GM23338 (cell line): ENCODE measurements at regions not wholly inside any gene's neighbourhood (a gene's known extent, or its start where the extent isn't known, plus 50 kb on each side); places are given as distances from the start of the nearest gene placed in this dataset.

Experiments
- ATAC-seq: fragments of 200-7000 bp; cut with Tn5 transposase; 3 replicates; pipeline ENCODE4 v1.9.1; 2020
- DNase-seq: peaks from one replicate; pipeline ENCODE4 v3.0.0-alpha.2; 2015; ENCODE audit warnings: low spot score
- H2AFZ ChIP-seq: fragments of 200-600 bp; sonication (generic); 2 replicates; pipeline ENCODE4 v1.8.0; 2016; ENCODE audit warnings: antibody characterized with exemption, mild to moderate bottlenecking, moderate library complexity
- H3F3A ChIP-seq: fragments of 200-600 bp; sonication (generic); replicated peaks from 2 replicates; pipeline ENCODE4 v1.8.0; 2017; ENCODE audit warnings: antibody characterized with exemption, mixed run types, low read depth
- H3K27ac ChIP-seq: fragments of 200-600 bp; sonication (generic); 2 replicates; pipeline ENCODE4 v1.6.1; 2016; ENCODE audit warnings: low read depth
- H3K27me3 ChIP-seq: fragments of 200-600 bp; sonication (generic); 2 replicates; pipeline ENCODE4 v1.8.0; 2016; ENCODE audit warnings: mild to moderate bottlenecking, mixed run types, moderate library complexity; ENCODE audit not compliant: insufficient read depth
- H3K36me3 ChIP-seq: fragments of 200-600 bp; sonication (generic); 2 replicates; pipeline ENCODE4 v1.8.0; 2016; ENCODE audit warnings: mild to moderate bottlenecking; ENCODE audit not compliant: insufficient read depth
- H3K4me1 ChIP-seq: fragments of 200-600 bp; sonication (generic); 2 replicates; pipeline ENCODE4 v1.8.0; 2016; ENCODE audit warnings: mild to moderate bottlenecking, moderate library complexity; ENCODE audit not compliant: insufficient read depth
- H3K4me2 ChIP-seq: fragments of 200-600 bp; sonication (generic); 2 replicates; pipeline ENCODE4 v1.7.1; 2017; ENCODE audit warnings: mixed run types
- H3K4me3 ChIP-seq: fragments of 200-600 bp; sonication (generic); 2 replicates; pipeline ENCODE4 v1.6.1; 2016; ENCODE audit warnings: mixed run types
- H3K79me2 ChIP-seq: fragments of 200-600 bp; sonication (generic); replicated peaks from 2 replicates; pipeline ENCODE4 v1.8.0; 2017; ENCODE audit warnings: mild to moderate bottlenecking; ENCODE audit not compliant: insufficient read depth
- H3K9me2 ChIP-seq: fragments of 200-600 bp; sonication (generic); 2 replicates; pipeline ENCODE4 v1.8.0; 2017; ENCODE audit not compliant: insufficient read depth
- H4K20me1 ChIP-seq: fragments of 200-600 bp; sonication (generic); replicated peaks from 2 replicates; pipeline ENCODE4 v1.8.0; 2017; ENCODE audit warnings: mild to moderate bottlenecking; ENCODE audit not compliant: insufficient read depth
- H3K27ac Mint-ChIP-seq: 2 replicates; pipeline ENCODE4 v1.8.0; 2020; ENCODE audit warnings: inconsistent platforms, mild to moderate bottlenecking, moderate library complexity, mixed read lengths
- H3K27me3 Mint-ChIP-seq: 3 replicates; pipeline ENCODE4 v1.8.0; 2022; ENCODE audit warnings: low read depth, mild to moderate bottlenecking, moderate library complexity, mixed read lengths, inconsistent platforms; ENCODE audit not compliant: insufficient read depth, poor library complexity
- H3K36me3 Mint-ChIP-seq: 3 replicates; pipeline ENCODE4 v1.8.0; 2021; ENCODE audit warnings: low read depth, mild to moderate bottlenecking, inconsistent platforms, moderate library complexity, mixed read lengths
- H3K4me1 Mint-ChIP-seq: 3 replicates; pipeline ENCODE4 v1.8.0; 2020; ENCODE audit warnings: mild to moderate bottlenecking, inconsistent platforms, mixed read lengths
- H3K4me3 Mint-ChIP-seq: 3 replicates; pipeline ENCODE4 v1.8.0; 2021; ENCODE audit warnings: moderate library complexity, mild to moderate bottlenecking, inconsistent platforms, mixed read lengths
- H3K9me3 Mint-ChIP-seq: 3 replicates; pipeline ENCODE4 v1.8.0; 2020; ENCODE audit warnings: moderate library complexity, mild to moderate bottlenecking, inconsistent platforms, mixed read lengths
- CREB1 ChIP-seq: fragments of 250-450 bp; sonication (Bioruptor Pico); IDR thresholded peaks from 2 replicates; pipeline ENCODE4 v1.5.0; 2020; ENCODE audit warnings: low read depth, mild to moderate bottlenecking, moderate library complexity
- CTCF ChIP-seq, 2 experiments: fragments of 200-600 bp in 1 of 2; sonication (generic) in 1 of 2; conservative IDR thresholded peaks; 2 replicates each; pipeline versions ENCODE4 v1.5.1 to v1.6.1; 2016 to 2017; ENCODE audit warnings: antibody characterized with exemption in 2 of 2, low read depth in 2 of 2, mild to moderate bottlenecking in 2 of 2, moderate library complexity in 1 of 2
- ETS1 ChIP-seq: IDR thresholded peaks from 2 replicates; pipeline ENCODE4 v1.6.1; 2016; ENCODE audit warnings: antibody characterized with exemption
- EZH2 ChIP-seq: fragments of 200-600 bp; sonication (generic); IDR thresholded peaks from one replicate; pipeline ENCODE4 v1.8.0; 2017; ENCODE audit warnings: antibody characterized with exemption, mild to moderate bottlenecking, low read depth; ENCODE audit not compliant: unreplicated experiment
- EZH2phosphoT487 ChIP-seq: fragments of 200-600 bp; sonication (generic); IDR thresholded peaks from one replicate; pipeline ENCODE4 v1.8.1; 2018; ENCODE audit warnings: antibody characterized with exemption; ENCODE audit not compliant: unreplicated experiment
- JUNB ChIP-seq: IDR thresholded peaks from one replicate; pipeline ENCODE4 v1.6.1; 2016; ENCODE audit warnings: antibody characterized with exemption; ENCODE audit not compliant: unreplicated experiment
- NANOG ChIP-seq: IDR thresholded peaks from 2 replicates; pipeline ENCODE4 v1.6.1; 2016; ENCODE audit warnings: antibody characterized with exemption, borderline replicate concordance
- POLR2AphosphoS5 ChIP-seq: IDR thresholded peaks from 2 replicates; pipeline ENCODE4 v1.6.1; 2016; ENCODE audit warnings: antibody characterized with exemption, low read depth
- STAT1 ChIP-seq: IDR thresholded peaks from one replicate; pipeline ENCODE4 v1.6.1; 2016; ENCODE audit warnings: antibody characterized with exemption; ENCODE audit not compliant: unreplicated experiment
- ZNF114 ChIP-seq: fragments of 250-450 bp; sonication (Bioruptor Pico); IDR thresholded peaks from 2 replicates; pipeline ENCODE4 v1.5.0; 2020; ENCODE audit warnings: mild to moderate bottlenecking, moderate library complexity
- ZNF331 ChIP-seq: fragments of 250-450 bp; sonication (Bioruptor Pico); IDR thresholded peaks from 2 replicates; pipeline ENCODE4 v1.5.0; 2020; ENCODE audit warnings: low read depth, mild to moderate bottlenecking, moderate library complexity
- ZNF462 ChIP-seq: fragments of 250-450 bp; sonication (Bioruptor Pico); IDR thresholded peaks from 2 replicates; pipeline ENCODE4 v1.5.0; 2020; ENCODE audit warnings: mild to moderate bottlenecking, moderate library complexity
- TF ChIP-seq, protein P1 (sequence below): IDR thresholded peaks from one replicate; pipeline ENCODE4 v1.6.1; 2018; ENCODE audit warnings: antibody characterized with exemption; ENCODE audit not compliant: unreplicated experiment

DNA sequence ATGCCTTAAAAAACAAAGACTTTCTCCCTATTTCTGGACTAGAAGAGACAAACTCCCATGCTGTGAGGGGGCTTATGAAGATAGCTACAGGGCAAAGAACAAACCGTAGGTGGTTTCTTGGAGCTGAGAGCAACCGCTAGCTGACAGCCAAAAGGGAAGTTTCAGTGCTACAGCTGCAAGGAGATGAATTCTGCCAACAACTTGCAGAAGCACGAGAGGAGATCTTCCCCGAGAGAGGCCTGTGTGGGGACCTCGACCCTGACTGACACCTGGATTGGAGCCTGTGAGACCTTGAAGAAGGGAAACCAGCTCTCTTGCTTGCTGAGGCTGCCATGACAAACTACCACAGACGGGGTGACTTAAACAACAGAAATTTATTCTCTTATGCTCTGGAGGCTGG lies 183.8 kb upstream of the VCX3A start:
- peaks cover 3% of the 10 kb centered on the region for H3K27me3 Mint-ChIP-seq
- no peaks in the 10 kb centered on the region for H3K9me2 ChIP-seq
- H3K79me2 ChIP-seq = no peaks in the 10 kb centered on the region
- H3K9me3 Mint-ChIP-seq = peaks cover 3% of the 10 kb centered on the region; the same call in 2 of the 3 replicates
- no peak overlapping the region for H3K4me2 ChIP-seq
- H3K27me3 ChIP-seq = no peaks in the 10 kb centered on the region
- H3K4me1 Mint-ChIP-seq = no peaks in the 10 kb centered on the region
- H3K27ac ChIP-seq = no peak overlapping the region
- TF ChIP-seq ZNF462 (CRISPR knock-in tag) = no peak
- TF ChIP-seq, protein P1, sequence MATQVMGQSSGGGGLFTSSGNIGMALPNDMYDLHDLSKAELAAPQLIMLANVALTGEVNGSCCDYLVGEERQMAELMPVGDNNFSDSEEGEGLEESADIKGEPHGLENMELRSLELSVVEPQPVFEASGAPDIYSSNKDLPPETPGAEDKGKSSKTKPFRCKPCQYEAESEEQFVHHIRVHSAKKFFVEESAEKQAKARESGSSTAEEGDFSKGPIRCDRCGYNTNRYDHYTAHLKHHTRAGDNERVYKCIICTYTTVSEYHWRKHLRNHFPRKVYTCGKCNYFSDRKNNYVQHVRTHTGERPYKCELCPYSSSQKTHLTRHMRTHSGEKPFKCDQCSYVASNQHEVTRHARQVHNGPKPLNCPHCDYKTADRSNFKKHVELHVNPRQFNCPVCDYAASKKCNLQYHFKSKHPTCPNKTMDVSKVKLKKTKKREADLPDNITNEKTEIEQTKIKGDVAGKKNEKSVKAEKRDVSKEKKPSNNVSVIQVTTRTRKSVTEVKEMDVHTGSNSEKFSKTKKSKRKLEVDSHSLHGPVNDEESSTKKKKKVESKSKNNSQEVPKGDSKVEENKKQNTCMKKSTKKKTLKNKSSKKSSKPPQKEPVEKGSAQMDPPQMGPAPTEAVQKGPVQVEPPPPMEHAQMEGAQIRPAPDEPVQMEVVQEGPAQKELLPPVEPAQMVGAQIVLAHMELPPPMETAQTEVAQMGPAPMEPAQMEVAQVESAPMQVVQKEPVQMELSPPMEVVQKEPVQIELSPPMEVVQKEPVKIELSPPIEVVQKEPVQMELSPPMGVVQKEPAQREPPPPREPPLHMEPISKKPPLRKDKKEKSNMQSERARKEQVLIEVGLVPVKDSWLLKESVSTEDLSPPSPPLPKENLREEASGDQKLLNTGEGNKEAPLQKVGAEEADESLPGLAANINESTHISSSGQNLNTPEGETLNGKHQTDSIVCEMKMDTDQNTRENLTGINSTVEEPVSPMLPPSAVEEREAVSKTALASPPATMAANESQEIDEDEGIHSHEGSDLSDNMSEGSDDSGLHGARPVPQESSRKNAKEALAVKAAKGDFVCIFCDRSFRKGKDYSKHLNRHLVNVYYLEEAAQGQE = no peak
- no peak for TF ChIP-seq CTCF (conservative IDR thresholded peaks at IDR 0.05; ENCODE audit: low read depth in 2 of 2)
- no peak for TF ChIP-seq STAT1
- no peak for TF ChIP-seq CREB1
- TF ChIP-seq ZNF331 (CRISPR knock-in tag) = no peak
- TF ChIP-seq EZH2 = no peak
- no peak for TF ChIP-seq ETS1
- no peak for TF ChIP-seq ZNF114 (CRISPR knock-in tag)
- no peak for TF ChIP-seq EZH2phosphoT487
- no peak for TF ChIP-seq JUNB
- TF ChIP-seq POLR2AphosphoS5 = no peak
- TF ChIP-seq NANOG = no peak
- H4K20me1 ChIP-seq = no peaks in the 10 kb centered on the region
- H2AFZ ChIP-seq = no peak overlapping the region
- DNase-seq (no peak), ATAC-seq (no peak)
- H3K4me1 ChIP-seq = no peaks in the 10 kb centered on the region
- no peak overlapping the region for H3K4me3 ChIP-seq
- no peaks in the 10 kb centered on the region for H3K36me3 Mint-ChIP-seq
- H3K36me3 ChIP-seq = no peaks in the 10 kb centered on the region
- H3K4me3 Mint-ChIP-seq = no peak overlapping the region
- H3K27ac Mint-ChIP-seq = no peak overlapping the region
- H3F3A ChIP-seq = no peaks in the 10 kb centered on the region
